Cardiac fibroblast (primary cell): ENCODE measurements at regions not wholly inside any gene's neighbourhood (a gene's known extent, or its start where the extent isn't known, plus 50 kb on each side); places are given as distances from the start of the nearest gene placed in this dataset.

Experiments
- DNase-seq, 2 donors: peaks; one replicate each; pipeline versions ENCODE4 v3.0.0 to v3.0.0-alpha.2; 2010; ENCODE audit warnings: low read depth in 2 of 2
- H3K4me3 ChIP-seq, 2 donors: replicated peaks in 1 of 2; 1 replicate in 1 of 2; 2 replicates in 1 of 2; pipeline ENCODE4 v1.5.1; 2011; ENCODE audit warnings: low read depth in 2 of 2, low read length in 2 of 2, mild to moderate bottlenecking in 2 of 2, moderate library complexity in 1 of 2
- TF ChIP-seq, protein P1 (sequence below): IDR thresholded peaks from one replicate; pipeline ENCODE4 v1.5.1; 2011; ENCODE audit warnings: low read depth, mild to moderate bottlenecking, low read length, inconsistent platforms

DNA sequence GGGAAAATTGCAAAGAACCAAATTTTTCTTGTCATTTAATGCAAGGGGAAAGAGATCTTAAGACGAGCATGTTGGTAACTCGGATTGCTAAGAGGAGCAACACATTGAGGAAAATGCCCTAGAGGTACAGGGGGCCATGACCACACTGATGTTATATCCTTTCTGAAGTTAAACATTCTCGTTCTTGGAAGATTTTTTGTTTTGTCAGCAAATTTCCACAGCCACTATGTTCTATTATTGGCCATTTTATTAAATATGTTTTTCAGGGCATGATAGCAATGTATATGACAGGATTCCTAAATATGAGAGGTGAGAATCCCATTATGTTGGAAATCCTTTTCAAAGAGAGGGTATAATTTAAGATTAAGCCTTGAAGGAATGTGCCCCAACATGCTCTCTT, 627.2 kb upstream of the PKN2 start:
- TF ChIP-seq, protein P1, sequence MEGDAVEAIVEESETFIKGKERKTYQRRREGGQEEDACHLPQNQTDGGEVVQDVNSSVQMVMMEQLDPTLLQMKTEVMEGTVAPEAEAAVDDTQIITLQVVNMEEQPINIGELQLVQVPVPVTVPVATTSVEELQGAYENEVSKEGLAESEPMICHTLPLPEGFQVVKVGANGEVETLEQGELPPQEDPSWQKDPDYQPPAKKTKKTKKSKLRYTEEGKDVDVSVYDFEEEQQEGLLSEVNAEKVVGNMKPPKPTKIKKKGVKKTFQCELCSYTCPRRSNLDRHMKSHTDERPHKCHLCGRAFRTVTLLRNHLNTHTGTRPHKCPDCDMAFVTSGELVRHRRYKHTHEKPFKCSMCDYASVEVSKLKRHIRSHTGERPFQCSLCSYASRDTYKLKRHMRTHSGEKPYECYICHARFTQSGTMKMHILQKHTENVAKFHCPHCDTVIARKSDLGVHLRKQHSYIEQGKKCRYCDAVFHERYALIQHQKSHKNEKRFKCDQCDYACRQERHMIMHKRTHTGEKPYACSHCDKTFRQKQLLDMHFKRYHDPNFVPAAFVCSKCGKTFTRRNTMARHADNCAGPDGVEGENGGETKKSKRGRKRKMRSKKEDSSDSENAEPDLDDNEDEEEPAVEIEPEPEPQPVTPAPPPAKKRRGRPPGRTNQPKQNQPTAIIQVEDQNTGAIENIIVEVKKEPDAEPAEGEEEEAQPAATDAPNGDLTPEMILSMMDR, result no peak
- no peak overlapping the region for H3K4me3 ChIP-seq
- DNase-seq, result no peak

DNA sequence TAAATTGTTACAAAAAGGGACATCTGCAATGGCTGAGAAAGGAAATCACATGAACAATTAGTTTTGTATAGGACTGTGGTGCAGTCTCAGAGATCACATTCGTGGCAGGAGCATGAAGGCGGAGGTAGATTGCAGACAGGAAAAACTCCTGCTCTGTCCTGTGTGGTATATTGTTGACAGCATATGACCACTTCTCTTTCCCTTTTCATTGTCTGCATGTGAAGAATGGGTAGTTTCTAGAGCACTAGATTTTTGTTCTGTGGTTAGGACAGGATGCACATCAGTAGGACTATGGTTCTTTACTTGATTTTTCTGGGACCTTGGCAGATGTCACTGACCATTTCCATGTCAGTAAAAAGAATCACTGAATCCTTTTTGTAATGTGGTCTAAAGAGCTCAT, 625.9 kb upstream of the PKN2 start:
- no peak for DNase-seq
- no peak overlapping the region for H3K4me3 ChIP-seq
- TF ChIP-seq, protein P1, result no peak

DNA sequence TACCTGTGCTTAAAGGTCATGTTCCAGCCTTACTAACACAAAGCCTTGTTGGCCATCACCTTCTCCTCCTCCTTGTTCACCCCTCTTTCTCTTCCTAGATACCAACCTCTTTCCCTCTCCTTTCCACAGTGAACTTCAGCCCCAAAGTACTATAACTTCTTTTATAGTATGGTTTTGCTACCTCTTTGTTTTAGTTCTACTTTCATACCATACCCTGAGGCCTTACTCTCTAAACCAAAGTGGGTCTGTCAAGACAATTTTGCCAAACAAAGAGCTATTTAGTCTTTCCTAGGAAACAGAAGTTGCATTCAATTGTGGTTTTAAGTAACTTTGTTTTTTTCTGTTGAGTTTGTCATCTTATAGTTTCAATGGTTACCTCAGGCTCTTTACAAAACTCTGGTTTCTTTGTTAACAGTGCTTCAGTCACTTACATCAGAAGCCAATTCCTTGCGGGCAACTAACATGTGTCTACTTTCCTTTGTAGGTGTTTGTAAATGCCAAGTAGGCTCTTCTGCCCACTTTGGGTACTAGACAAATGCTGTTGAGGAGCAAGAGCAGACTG, 623.9 kb upstream of the PKN2 start:
- DNase-seq, result no peak
- H3K4me3 ChIP-seq, result no peak overlapping the region
- TF ChIP-seq, protein P1, result no peak

DNA sequence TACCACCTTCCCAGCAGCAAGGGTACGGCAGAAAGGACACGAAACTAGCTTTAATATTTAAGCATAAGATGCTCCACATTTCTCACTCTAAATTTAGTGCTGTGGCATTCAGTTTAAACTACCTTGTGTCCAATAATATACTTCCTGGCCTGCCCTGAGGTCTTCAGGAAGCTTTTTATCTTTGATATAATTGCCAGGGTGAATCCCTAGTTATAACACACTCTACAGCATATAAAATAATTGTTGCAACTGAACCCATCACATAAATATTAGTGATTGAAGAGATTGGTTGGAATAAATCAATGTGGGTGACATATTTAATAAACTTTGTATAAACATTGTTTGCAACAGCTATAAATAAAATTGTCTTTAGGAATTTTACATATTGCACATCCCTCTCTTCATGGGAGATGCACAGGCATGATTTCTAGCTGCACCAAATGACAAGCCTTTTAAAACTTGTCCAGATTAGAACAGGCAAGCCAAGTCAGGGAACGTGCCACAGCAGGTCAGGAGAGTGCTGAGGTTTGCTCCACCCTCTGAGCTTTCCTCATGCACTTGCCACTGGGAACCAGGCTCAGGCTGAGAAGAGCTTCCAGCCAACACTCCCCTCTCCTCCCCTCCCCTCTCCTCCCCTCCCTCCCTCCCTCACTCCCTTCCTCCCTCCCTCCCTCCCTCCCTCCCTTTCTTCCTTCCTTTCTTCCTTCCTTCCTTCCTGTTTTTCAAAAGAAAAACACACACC, 623.2 kb upstream of the PKN2 start:
- no peak overlapping the region for H3K4me3 ChIP-seq
- TF ChIP-seq, protein P1, result no peak
- DNase-seq, result no peak

DNA sequence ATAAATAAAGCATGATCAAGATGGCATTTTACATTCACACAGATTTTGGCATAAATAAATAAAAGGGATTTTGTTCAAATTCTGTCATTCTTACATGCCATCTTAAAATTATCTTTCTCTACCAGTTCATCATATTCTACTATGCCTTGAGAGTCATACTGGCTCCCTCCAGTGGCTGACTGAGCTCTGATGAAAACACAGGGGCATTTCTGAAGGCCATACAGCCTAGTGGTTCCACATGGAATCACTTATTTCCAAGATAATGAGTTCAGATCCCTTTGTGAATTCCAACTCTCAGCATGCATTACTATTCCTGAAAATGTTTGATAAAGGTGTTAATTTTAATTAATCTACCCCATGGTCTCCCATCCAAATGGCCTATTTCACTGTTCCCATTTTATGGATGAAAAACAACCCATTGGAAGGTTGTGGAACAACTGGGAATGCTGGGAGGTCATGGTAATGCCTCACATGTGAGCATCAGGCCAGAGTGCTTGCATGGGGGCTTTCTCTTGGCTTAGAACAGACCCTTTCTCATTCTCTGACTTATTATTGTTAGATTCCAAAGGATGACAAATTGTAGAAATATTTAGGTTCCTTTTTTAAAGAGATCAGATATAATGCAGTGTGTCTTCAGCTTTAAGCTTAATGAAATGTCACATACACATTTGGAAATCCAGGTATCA, 622.4 kb upstream of the PKN2 start:
- DNase-seq, result peak; percentile 79 to 80
- TF ChIP-seq, protein P1, result peak; percentile 91
- H3K4me3 ChIP-seq, result no peak overlapping the region

DNA sequence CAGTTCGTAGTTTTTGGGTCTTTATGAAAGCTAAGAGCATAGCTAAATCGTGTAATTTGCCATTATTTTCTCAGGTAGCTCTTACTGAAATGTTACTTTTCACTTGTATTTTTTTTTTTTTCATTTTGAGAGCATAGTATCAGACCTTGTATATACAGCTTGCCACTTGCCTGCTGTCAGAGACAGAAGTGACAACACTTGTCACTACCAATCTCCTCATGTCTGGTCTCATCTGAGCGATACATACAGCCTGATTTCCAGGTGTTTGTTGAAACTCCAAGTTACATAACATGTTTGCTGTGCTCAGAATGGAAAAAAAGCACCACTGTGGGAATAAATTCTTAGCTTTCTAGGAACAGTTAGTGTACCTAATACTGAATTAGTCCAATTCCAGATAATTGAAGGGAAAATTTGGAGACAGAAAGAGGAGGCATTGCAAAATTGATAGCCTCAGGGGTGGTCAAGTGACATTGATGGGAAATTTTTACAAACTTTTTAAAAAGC, 621.4 kb upstream of the PKN2 start:
- no peak overlapping the region for H3K4me3 ChIP-seq
- DNase-seq, result no peak
- TF ChIP-seq, protein P1, result no peak
